Body of pancreas (tissue), 4 donors: ENCODE measurements at regions not wholly inside any gene's neighbourhood (a gene's known extent, or its start where the extent isn't known, plus 50 kb on each side); places are given as distances from the start of the nearest gene placed in this dataset.

ENCODE experiments used
- POLR2A ChIP-seq, 3 donors: fragments of 450-650 bp; IDR thresholded peaks; one replicate each; pipeline ENCODE4 v1.6.1; 2016; ENCODE audit warnings: antibody characterized with exemption in 3 of 3, mild to moderate bottlenecking in 2 of 3
- TF ChIP-seq, protein P1 (sequence below), 7 experiments: fragments of 450-650 bp in 4 of 7; fragments of 200-600 bp in 3 of 7; sonication (generic) in 3 of 7; IDR thresholded peaks; one replicate each; pipeline ENCODE4 v1.5.1; 2016 to 2019; ENCODE audit warnings: antibody characterized with exemption in 7 of 7

DNA sequence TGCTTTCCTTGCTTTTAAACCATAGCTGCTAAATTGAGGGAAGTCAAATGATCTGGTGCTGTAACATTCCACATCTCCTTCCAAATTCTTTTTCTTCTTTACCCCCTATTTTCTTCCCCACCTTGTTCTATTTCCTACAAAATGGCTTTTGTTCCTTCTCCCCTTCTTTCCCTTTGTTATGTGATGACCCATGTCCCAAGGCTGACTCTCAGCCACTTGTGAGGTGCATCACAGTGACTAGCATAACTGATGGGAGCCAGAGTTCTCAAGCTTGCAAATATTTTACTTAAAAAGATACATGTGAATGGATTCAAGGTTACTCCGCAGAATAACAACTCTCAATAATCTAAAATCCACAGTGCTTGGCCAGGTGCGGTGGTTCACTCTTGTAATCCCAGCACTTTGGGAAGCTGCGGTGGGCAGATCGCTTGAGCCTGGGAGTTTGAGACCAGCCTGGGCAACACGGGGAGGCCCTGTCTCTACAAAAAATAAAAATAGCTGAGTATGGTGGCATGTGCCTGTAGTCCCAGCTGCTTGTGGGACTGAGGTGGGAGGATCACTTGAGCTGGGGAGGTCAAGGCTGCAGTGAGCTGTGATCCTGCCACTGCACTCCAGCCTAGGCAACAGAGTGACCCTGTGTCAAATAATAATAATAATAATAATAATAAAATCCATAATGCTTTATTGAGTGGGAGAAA, 100.1 kb upstream of the CERS6 start:
- TF ChIP-seq, protein P1, sequence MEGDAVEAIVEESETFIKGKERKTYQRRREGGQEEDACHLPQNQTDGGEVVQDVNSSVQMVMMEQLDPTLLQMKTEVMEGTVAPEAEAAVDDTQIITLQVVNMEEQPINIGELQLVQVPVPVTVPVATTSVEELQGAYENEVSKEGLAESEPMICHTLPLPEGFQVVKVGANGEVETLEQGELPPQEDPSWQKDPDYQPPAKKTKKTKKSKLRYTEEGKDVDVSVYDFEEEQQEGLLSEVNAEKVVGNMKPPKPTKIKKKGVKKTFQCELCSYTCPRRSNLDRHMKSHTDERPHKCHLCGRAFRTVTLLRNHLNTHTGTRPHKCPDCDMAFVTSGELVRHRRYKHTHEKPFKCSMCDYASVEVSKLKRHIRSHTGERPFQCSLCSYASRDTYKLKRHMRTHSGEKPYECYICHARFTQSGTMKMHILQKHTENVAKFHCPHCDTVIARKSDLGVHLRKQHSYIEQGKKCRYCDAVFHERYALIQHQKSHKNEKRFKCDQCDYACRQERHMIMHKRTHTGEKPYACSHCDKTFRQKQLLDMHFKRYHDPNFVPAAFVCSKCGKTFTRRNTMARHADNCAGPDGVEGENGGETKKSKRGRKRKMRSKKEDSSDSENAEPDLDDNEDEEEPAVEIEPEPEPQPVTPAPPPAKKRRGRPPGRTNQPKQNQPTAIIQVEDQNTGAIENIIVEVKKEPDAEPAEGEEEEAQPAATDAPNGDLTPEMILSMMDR (IDR thresholded peaks at IDR 0.05), result no peak
- no peak for TF ChIP-seq POLR2A (IDR thresholded peaks at IDR 0.05)
